GM23338 (cell line): ENCODE measurements at regions not wholly inside any gene's neighbourhood (a gene's known extent, or its start where the extent isn't known, plus 50 kb on each side); places are given as distances from the start of the nearest gene placed in this dataset.

Experiments used
- CREB1 ChIP-seq: fragments of 250-450 bp; sonication (Bioruptor Pico); IDR thresholded peaks from 2 replicates; pipeline ENCODE4 v1.5.0; 2020; ENCODE audit warnings: low read depth, mild to moderate bottlenecking, moderate library complexity
- EZH2 ChIP-seq: fragments of 200-600 bp; sonication (generic); IDR thresholded peaks from one replicate; pipeline ENCODE4 v1.8.0; 2017; ENCODE audit warnings: antibody characterized with exemption, mild to moderate bottlenecking, low read depth; ENCODE audit not compliant: unreplicated experiment
- EZH2phosphoT487 ChIP-seq: fragments of 200-600 bp; sonication (generic); IDR thresholded peaks from one replicate; pipeline ENCODE4 v1.8.1; 2018; ENCODE audit warnings: antibody characterized with exemption; ENCODE audit not compliant: unreplicated experiment
- JUNB ChIP-seq: IDR thresholded peaks from one replicate; pipeline ENCODE4 v1.6.1; 2016; ENCODE audit warnings: antibody characterized with exemption; ENCODE audit not compliant: unreplicated experiment
- POLR2AphosphoS5 ChIP-seq: IDR thresholded peaks from 2 replicates; pipeline ENCODE4 v1.6.1; 2016; ENCODE audit warnings: antibody characterized with exemption, low read depth
- TF ChIP-seq, protein P1 (sequence below), 2 experiments: fragments of 200-600 bp in 1 of 2; sonication (generic) in 1 of 2; conservative IDR thresholded peaks; 2 replicates each; pipeline versions ENCODE4 v1.5.1 to v1.6.1; 2016 to 2017; ENCODE audit warnings: antibody characterized with exemption in 2 of 2, low read depth in 2 of 2, mild to moderate bottlenecking in 2 of 2, moderate library complexity in 1 of 2
- TF ChIP-seq, protein P2 (sequence below): IDR thresholded peaks from 2 replicates; pipeline ENCODE4 v1.6.1; 2016; ENCODE audit warnings: antibody characterized with exemption
- TF ChIP-seq, protein P3 (sequence below): IDR thresholded peaks from one replicate; pipeline ENCODE4 v1.6.1; 2018; ENCODE audit warnings: antibody characterized with exemption; ENCODE audit not compliant: unreplicated experiment

DNA sequence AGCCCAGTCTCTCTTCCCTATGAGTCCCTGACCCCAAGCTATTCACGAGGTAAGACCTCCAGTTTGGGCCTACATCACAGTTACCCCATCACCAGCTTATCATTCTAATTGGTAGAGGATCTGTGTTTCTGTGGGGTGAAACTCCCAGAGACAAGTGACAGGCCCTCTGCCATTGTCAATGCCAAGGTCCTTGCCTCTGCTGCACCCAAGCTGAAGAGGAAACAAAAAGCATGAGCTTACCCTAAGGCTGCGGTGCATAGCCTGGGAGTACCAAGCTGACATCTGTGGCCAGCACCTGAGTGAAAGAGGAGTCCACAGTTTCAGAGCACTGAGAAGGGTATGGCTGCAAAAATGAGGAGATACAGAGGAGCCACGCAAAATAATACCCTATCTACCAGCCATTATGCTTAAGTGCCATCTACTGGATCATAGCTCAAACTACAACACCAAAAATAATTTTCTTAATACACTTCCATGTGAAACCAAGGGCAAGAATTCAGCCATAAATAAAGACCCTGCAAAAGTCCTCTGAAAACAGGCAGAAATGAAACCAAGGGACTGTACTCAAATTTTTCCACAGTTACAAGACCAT lies 62.3 kb upstream of the ANO5 start:
- TF ChIP-seq, protein P1, sequence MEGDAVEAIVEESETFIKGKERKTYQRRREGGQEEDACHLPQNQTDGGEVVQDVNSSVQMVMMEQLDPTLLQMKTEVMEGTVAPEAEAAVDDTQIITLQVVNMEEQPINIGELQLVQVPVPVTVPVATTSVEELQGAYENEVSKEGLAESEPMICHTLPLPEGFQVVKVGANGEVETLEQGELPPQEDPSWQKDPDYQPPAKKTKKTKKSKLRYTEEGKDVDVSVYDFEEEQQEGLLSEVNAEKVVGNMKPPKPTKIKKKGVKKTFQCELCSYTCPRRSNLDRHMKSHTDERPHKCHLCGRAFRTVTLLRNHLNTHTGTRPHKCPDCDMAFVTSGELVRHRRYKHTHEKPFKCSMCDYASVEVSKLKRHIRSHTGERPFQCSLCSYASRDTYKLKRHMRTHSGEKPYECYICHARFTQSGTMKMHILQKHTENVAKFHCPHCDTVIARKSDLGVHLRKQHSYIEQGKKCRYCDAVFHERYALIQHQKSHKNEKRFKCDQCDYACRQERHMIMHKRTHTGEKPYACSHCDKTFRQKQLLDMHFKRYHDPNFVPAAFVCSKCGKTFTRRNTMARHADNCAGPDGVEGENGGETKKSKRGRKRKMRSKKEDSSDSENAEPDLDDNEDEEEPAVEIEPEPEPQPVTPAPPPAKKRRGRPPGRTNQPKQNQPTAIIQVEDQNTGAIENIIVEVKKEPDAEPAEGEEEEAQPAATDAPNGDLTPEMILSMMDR (conservative IDR thresholded peaks at IDR 0.05; ENCODE audit: low read depth in 2 of 2), result peak; percentile 67 to 73
- TF ChIP-seq POLR2AphosphoS5, result no peak
- TF ChIP-seq EZH2phosphoT487, result no peak
- no peak for TF ChIP-seq EZH2
- TF ChIP-seq CREB1 (CRISPR knock-in tag), result no peak
- no peak for TF ChIP-seq JUNB
- TF ChIP-seq, protein P2, sequence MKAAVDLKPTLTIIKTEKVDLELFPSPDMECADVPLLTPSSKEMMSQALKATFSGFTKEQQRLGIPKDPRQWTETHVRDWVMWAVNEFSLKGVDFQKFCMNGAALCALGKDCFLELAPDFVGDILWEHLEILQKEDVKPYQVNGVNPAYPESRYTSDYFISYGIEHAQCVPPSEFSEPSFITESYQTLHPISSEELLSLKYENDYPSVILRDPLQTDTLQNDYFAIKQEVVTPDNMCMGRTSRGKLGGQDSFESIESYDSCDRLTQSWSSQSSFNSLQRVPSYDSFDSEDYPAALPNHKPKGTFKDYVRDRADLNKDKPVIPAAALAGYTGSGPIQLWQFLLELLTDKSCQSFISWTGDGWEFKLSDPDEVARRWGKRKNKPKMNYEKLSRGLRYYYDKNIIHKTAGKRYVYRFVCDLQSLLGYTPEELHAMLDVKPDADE, result no peak
- TF ChIP-seq, protein P3, sequence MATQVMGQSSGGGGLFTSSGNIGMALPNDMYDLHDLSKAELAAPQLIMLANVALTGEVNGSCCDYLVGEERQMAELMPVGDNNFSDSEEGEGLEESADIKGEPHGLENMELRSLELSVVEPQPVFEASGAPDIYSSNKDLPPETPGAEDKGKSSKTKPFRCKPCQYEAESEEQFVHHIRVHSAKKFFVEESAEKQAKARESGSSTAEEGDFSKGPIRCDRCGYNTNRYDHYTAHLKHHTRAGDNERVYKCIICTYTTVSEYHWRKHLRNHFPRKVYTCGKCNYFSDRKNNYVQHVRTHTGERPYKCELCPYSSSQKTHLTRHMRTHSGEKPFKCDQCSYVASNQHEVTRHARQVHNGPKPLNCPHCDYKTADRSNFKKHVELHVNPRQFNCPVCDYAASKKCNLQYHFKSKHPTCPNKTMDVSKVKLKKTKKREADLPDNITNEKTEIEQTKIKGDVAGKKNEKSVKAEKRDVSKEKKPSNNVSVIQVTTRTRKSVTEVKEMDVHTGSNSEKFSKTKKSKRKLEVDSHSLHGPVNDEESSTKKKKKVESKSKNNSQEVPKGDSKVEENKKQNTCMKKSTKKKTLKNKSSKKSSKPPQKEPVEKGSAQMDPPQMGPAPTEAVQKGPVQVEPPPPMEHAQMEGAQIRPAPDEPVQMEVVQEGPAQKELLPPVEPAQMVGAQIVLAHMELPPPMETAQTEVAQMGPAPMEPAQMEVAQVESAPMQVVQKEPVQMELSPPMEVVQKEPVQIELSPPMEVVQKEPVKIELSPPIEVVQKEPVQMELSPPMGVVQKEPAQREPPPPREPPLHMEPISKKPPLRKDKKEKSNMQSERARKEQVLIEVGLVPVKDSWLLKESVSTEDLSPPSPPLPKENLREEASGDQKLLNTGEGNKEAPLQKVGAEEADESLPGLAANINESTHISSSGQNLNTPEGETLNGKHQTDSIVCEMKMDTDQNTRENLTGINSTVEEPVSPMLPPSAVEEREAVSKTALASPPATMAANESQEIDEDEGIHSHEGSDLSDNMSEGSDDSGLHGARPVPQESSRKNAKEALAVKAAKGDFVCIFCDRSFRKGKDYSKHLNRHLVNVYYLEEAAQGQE, result no peak
